HG02943 (cell line): ENCODE measurements at regions not wholly inside any gene's neighbourhood (a gene's known extent, or its start where the extent isn't known, plus 50 kb on each side); places are given as distances from the start of the nearest gene placed in this dataset.
"Not testable (repeated sequence)": the region's sequence is repeated elsewhere in the genome, so short reads cannot be mapped to it uniquely, and the experiment has no call there.

Source experiments
- ATAC-seq: cut with Tn5 transposase; IDR thresholded peaks from one replicate; pipeline ENCODE4 v1.9.1; 2021; ENCODE audit warnings: mild to moderate bottlenecking, low read depth, moderate library complexity; ENCODE audit not compliant: unreplicated experiment

GRCh38 chr3:25844891-25845290, 55.0 kb downstream of the OXSM start:
- ATAC-seq = no peak

- no peak for ATAC-seq
Observed at GRCh38 chr3:25846282-25846681, 56.4 kb downstream of the OXSM start.

GRCh38 chr3:25849091-25849490, 59.2 kb downstream of the OXSM start:
- ATAC-seq = no peak

GRCh38 chr3:25849641-25850385, 59.9 kb downstream of the OXSM start:
- ATAC-seq = no peak

- ATAC-seq = not testable (repeated sequence)
Observed at GRCh38 chr3:25851693-25852259, 61.9 kb downstream of the OXSM start.

- ATAC-seq = no peak
Observed at GRCh38 chr3:25854214-25854613, 64.3 kb downstream of the OXSM start.

GRCh38 chr3:25854635-25855034, 64.7 kb downstream of the OXSM start:
- no peak for ATAC-seq

GRCh38 chr3:25855266-25855784, 65.4 kb downstream of the OXSM start:
- no peak for ATAC-seq

GRCh38 chr3:25856902-25857518, 67.1 kb downstream of the OXSM start:
- ATAC-seq = peak; percentile 92

- no peak for ATAC-seq
Observed at GRCh38 chr3:25861566-25861965, 71.7 kb downstream of the OXSM start.

GRCh38 chr3:25863011-25863415, 73.1 kb downstream of the OXSM start:
- ATAC-seq = peak; percentile 57

- peak; percentile 41 for ATAC-seq
Observed at GRCh38 chr3:25863416-25863959, 73.6 kb downstream of the OXSM start.

- ATAC-seq = no peak
Observed at GRCh38 chr3:25870452-25870851, 80.6 kb downstream of the OXSM start.

- peak; percentile 84 for ATAC-seq
Observed at GRCh38 chr3:25872200-25872877, 82.4 kb downstream of the OXSM start.

GRCh38 chr3:25883492-25883891, 93.6 kb downstream of the OXSM start:
- no peak for ATAC-seq

GRCh38 chr3:25884981-25885380, 95.1 kb downstream of the OXSM start:
- no peak for ATAC-seq

GRCh38 chr3:25885544-25885943, 95.7 kb downstream of the OXSM start:
- no peak for ATAC-seq

GRCh38 chr3:25887907-25888306, 98.0 kb downstream of the OXSM start:
- no peak for ATAC-seq

- ATAC-seq = no peak
Observed at GRCh38 chr3:25888892-25889524, 99.1 kb downstream of the OXSM start.

GRCh38 chr3:25889525-25889917, 99.6 kb downstream of the OXSM start:
- ATAC-seq = no peak
